Neural progenitor cell (in vitro differentiated cells): ENCODE measurements at regions not wholly inside any gene's neighbourhood (a gene's known extent, or its start where the extent isn't known, plus 50 kb on each side); places are given as distances from the start of the nearest gene placed in this dataset.

Experiments used
- DNase-seq: peaks from one replicate; pipeline ENCODE4 v3.0.0-alpha.2; 2016; ENCODE audit warnings: low spot score
- H2AFZ ChIP-seq: fragments of 200-600 bp; sonication (generic); replicated peaks from 2 replicates; pipeline ENCODE4 v1.6.1; 2016; ENCODE audit warnings: antibody characterized with exemption
- H3F3A ChIP-seq: fragments of 200-600 bp; sonication (generic); 2 replicates; pipeline ENCODE4 v1.6.1; 2016; ENCODE audit warnings: antibody characterized with exemption, low read depth
- H3K27ac ChIP-seq: fragments of 200-600 bp; sonication (generic); 2 replicates; pipeline ENCODE4 v1.5.1; 2016; ENCODE audit warnings: mild to moderate bottlenecking
- H3K27me3 ChIP-seq: fragments of 200-600 bp; sonication (generic); 2 replicates; pipeline ENCODE4 v1.6.1; 2016; ENCODE audit warnings: mild to moderate bottlenecking, moderate library complexity
- H3K36me3 ChIP-seq: fragments of 200-600 bp; sonication (generic); 2 replicates; pipeline ENCODE4 v1.5.1; 2016
- H3K4me1 ChIP-seq: fragments of 200-600 bp; sonication (generic); 2 replicates; pipeline ENCODE4 v1.6.1; 2016; ENCODE audit warnings: mixed run types
- H3K4me2 ChIP-seq: fragments of 200-600 bp; sonication (generic); 2 replicates; pipeline ENCODE4 v1.6.1; 2016
- H3K4me3 ChIP-seq: fragments of 200-600 bp; sonication (generic); 2 replicates; pipeline ENCODE4 v1.5.1; 2016
- H3K79me2 ChIP-seq: fragments of 200-600 bp; sonication (generic); 2 replicates; pipeline ENCODE4 v1.6.1; 2016; ENCODE audit warnings: low read depth
- H3K9ac ChIP-seq: fragments of 200-600 bp; sonication (generic); 2 replicates; pipeline ENCODE4 v1.6.1; 2016
- H3K9me3 ChIP-seq: fragments of 200-600 bp; sonication (generic); 2 replicates; pipeline ENCODE4 v1.5.1; 2016; ENCODE audit warnings: low read depth
- H4K20me1 ChIP-seq: fragments of 200-600 bp; sonication (generic); 2 replicates; pipeline ENCODE4 v1.6.1; 2016; ENCODE audit warnings: low read depth
- H3K27ac Mint-ChIP-seq: 3 replicates; pipeline ENCODE4 v1.8.0; 2021; ENCODE audit warnings: mixed read lengths
- H3K27me3 Mint-ChIP-seq: 2 replicates; pipeline ENCODE4 v1.8.0; 2022; ENCODE audit warnings: low read depth, mild to moderate bottlenecking, inconsistent platforms, moderate library complexity, mixed read lengths; ENCODE audit not compliant: insufficient read depth
- H3K36me3 Mint-ChIP-seq: 3 replicates; pipeline ENCODE4 v1.8.0; 2021; ENCODE audit warnings: mixed read lengths
- H3K4me1 Mint-ChIP-seq: 3 replicates; pipeline ENCODE4 v1.8.0; 2021; ENCODE audit warnings: mixed read lengths
- H3K4me3 Mint-ChIP-seq: 3 replicates; pipeline ENCODE4 v1.8.0; 2021; ENCODE audit warnings: mild to moderate bottlenecking, moderate library complexity, mixed read lengths
- H3K9me3 Mint-ChIP-seq: 3 replicates; pipeline ENCODE4 v1.8.0; 2020; ENCODE audit warnings: mixed read lengths
- EZH2 ChIP-seq: fragments of 200-600 bp; sonication (generic); IDR thresholded peaks from 2 replicates; pipeline ENCODE4 v1.6.1; 2017; ENCODE audit warnings: antibody characterized with exemption, mild to moderate bottlenecking, moderate library complexity
- EZH2phosphoT487 ChIP-seq: fragments of 200-600 bp; sonication (generic); IDR thresholded peaks from 2 replicates; pipeline ENCODE4 v1.6.1; 2017; ENCODE audit warnings: antibody characterized with exemption
- TF ChIP-seq, protein P1 (sequence below): fragments of 200-600 bp; sonication (generic); IDR thresholded peaks from 2 replicates; pipeline ENCODE4 v1.5.1; 2017; ENCODE audit warnings: antibody characterized with exemption, mild to moderate bottlenecking

DNA sequence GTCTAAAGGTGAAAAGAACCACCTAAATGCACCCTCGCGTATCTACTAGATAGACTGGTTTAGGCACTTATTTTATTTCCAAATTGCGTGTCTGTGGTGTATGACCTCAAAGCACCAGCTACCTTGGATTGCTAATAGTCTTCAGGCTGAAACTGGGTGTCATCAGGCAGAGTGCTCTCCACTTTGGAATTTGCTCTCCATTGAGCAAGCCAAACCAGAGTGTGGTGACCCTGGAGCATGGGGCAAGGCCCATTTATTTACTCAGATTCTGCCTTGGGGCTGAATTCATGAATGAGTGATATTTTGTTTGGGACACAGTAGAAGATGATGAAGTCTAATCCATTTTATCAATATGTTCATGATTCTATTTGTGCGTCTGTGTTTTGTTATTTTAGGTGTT, 812.8 kb upstream of the SLC35B3 start:
- Mint-ChIP-seq H3K9me3 (no peaks in the 10 kb centered on the region), H3K4me3 (no peak overlapping the region), H3K27me3 (peaks cover 2% of the 10 kb centered on the region), H3K36me3 (no peaks in the 10 kb centered on the region), H3K27ac (no peak overlapping the region), H3K4me1 (peaks cover 8% of the 10 kb centered on the region)
- Histone ChIP-seq H4K20me1 (no peaks in the 10 kb centered on the region), H3K4me2 (peak overlapping the region; percentile 10), H3K9me3 (no peaks in the 10 kb centered on the region), H3K36me3 (no peaks in the 10 kb centered on the region), H3K4me3 (no peak overlapping the region), H3K27me3 (no peaks in the 10 kb centered on the region), H3F3A (no peaks in the 10 kb centered on the region), H3K79me2 (no peaks in the 10 kb centered on the region), H3K27ac (no peak overlapping the region), H2AFZ (peak overlapping the region; percentile 14), H3K4me1 (peaks cover 37% of the 10 kb centered on the region), H3K9ac (no peak overlapping the region)
- no peak for DNase-seq
- TF ChIP-seq EZH2: no peak
- TF ChIP-seq, protein P1, sequence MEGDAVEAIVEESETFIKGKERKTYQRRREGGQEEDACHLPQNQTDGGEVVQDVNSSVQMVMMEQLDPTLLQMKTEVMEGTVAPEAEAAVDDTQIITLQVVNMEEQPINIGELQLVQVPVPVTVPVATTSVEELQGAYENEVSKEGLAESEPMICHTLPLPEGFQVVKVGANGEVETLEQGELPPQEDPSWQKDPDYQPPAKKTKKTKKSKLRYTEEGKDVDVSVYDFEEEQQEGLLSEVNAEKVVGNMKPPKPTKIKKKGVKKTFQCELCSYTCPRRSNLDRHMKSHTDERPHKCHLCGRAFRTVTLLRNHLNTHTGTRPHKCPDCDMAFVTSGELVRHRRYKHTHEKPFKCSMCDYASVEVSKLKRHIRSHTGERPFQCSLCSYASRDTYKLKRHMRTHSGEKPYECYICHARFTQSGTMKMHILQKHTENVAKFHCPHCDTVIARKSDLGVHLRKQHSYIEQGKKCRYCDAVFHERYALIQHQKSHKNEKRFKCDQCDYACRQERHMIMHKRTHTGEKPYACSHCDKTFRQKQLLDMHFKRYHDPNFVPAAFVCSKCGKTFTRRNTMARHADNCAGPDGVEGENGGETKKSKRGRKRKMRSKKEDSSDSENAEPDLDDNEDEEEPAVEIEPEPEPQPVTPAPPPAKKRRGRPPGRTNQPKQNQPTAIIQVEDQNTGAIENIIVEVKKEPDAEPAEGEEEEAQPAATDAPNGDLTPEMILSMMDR: no peak
- no peak for TF ChIP-seq EZH2phosphoT487

DNA sequence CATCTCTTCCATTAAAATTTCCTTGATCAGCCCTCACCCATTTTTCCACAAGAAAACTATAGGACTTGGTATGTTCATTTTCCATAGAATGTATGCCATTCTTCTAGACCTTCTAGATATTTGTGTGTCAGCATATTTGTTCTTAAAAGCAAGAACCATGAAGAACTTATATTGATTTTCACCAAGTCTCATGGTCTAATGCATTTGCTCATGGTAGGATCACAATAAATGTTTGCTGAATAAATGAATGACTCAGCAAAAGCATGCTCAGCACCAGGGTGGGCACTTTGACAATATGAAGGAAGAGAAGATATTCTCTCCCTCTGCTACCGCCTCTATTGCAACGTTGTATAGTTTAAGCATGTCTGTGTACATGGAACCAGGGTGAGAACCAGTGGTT, 805.5 kb upstream of the SLC35B3 start:
- Histone ChIP-seq H3K36me3 (no peaks in the 10 kb centered on the region), H3K9ac (no peak overlapping the region), H3K79me2 (no peaks in the 10 kb centered on the region), H3K27ac (no peak overlapping the region), H3K4me3 (no peak overlapping the region), H3F3A (no peaks in the 10 kb centered on the region), H3K9me3 (no peaks in the 10 kb centered on the region), H3K4me2 (no peak overlapping the region), H2AFZ (no peak overlapping the region), H3K27me3 (no peaks in the 10 kb centered on the region), H4K20me1 (no peaks in the 10 kb centered on the region), H3K4me1 (no peaks in the 10 kb centered on the region)
- Mint-ChIP-seq H3K36me3 (no peaks in the 10 kb centered on the region), H3K9me3 (no peaks in the 10 kb centered on the region), H3K4me1 (no peaks in the 10 kb centered on the region), H3K27ac (no peak overlapping the region), H3K4me3 (no peak overlapping the region), H3K27me3 (no peaks in the 10 kb centered on the region)
- no peak for DNase-seq
- TF ChIP-seq, protein P1: no peak
- TF ChIP-seq EZH2phosphoT487: no peak
- no peak for TF ChIP-seq EZH2

DNA sequence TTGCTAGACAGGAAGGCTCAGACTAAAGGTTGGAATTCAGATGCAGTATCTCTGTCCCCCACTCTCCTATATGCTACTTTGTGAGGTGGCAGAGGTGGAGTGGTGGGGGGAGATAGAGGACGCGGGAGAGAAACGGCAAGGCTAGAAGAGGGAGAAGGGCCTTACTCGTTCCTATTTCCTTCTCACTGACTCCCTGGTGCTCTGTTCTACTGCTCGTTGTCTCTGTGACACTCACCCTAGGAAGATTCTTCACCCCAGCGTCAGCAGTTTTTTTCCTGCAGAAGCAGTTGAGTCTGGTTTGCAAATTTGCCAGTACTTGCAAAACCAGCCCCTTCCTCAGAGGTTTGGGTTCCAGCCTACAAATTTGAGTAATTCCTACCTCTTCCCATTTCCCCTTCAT, 801.1 kb upstream of the SLC35B3 start:
- peaks cover 7% of the 10 kb centered on the region for H3K4me1 Mint-ChIP-seq
- H3K36me3 ChIP-seq: no peaks in the 10 kb centered on the region
- H3K27ac Mint-ChIP-seq: no peak overlapping the region

More for the DNA sequence above, 801.1 kb upstream of the SLC35B3 start:
- H3K27ac ChIP-seq: no peak overlapping the region
- no peaks in the 10 kb centered on the region for H3F3A ChIP-seq
- no peak overlapping the region for H3K9ac ChIP-seq
- TF ChIP-seq EZH2: no peak
- no peak for TF ChIP-seq EZH2phosphoT487
- TF ChIP-seq, protein P1: no peak
- DNase-seq: no peak
- H3K4me1 ChIP-seq: no peaks in the 10 kb centered on the region
- Mint-ChIP-seq H3K9me3 (peaks cover 11% of the 10 kb centered on the region), H3K27me3 (peaks cover 2% of the 10 kb centered on the region), H3K4me3 (no peak overlapping the region), H3K36me3 (no peaks in the 10 kb centered on the region)
- no peaks in the 10 kb centered on the region for H3K79me2 ChIP-seq
- no peak overlapping the region for H3K4me2 ChIP-seq
- no peaks in the 10 kb centered on the region for H3K27me3 ChIP-seq
- H4K20me1 ChIP-seq: no peaks in the 10 kb centered on the region
- no peak overlapping the region for H3K4me3 ChIP-seq
- peak overlapping the region; percentile 82 for H2AFZ ChIP-seq
- no peaks in the 10 kb centered on the region for H3K9me3 ChIP-seq
